Mucosa of stomach (tissue), 1 donor: ENCODE measurements at regions not wholly inside any gene's neighbourhood (a gene's known extent, or its start where the extent isn't known, plus 50 kb on each side); places are given as distances from the start of the nearest gene placed in this dataset.

ENCODE experiments used
- H3K27me3 ChIP-seq: one replicate; pipeline ENCODE4 v1.7.0; 2013; ENCODE audit warnings: mild to moderate bottlenecking, low read length; ENCODE audit not compliant: control insufficient read depth, insufficient read depth
- H3K36me3 ChIP-seq: one replicate; pipeline ENCODE4 v1.7.0; 2013; ENCODE audit warnings: low read length; ENCODE audit not compliant: control insufficient read depth, insufficient read depth
- H3K4me1 ChIP-seq: one replicate; pipeline ENCODE4 v1.7.0; 2013; ENCODE audit warnings: mild to moderate bottlenecking, low read length; ENCODE audit not compliant: control insufficient read depth, insufficient read depth
- H3K4me3 ChIP-seq: one replicate; pipeline ENCODE4 v1.7.0; 2013; ENCODE audit warnings: low read length
- H3K9ac ChIP-seq: one replicate; pipeline ENCODE4 v1.7.0; 2013; ENCODE audit warnings: mild to moderate bottlenecking, low read length, moderate library complexity
- H3K9me3 ChIP-seq: one replicate; pipeline ENCODE4 v1.7.0; 2013; ENCODE audit warnings: mild to moderate bottlenecking, low read length, moderate library complexity; ENCODE audit not compliant: control insufficient read depth
- donor health status: Pancreatic carcinoma.

DNA sequence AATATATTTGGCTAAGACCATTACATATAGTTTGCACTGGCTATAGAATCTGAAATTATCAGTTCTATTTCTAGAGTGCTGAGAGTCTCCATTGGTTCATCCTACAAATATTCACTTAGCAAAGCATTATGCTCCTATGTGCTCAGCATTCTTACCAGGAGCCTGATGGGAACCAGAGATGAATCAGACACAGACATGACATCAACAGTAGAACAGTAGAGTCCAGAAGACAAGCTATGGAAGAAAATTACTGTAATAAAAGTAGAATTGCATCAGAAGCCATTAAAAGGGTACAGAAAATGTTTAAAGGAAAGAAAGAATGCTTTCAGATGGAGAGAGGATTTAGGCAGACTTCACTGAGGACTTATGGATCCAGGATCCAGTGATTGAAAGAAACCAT is 271.7 kb upstream of the SNX7 start:
- H3K4me3 ChIP-seq, result no peak overlapping the region
- H3K4me1 ChIP-seq, result peaks cover 5% of the 10 kb centered on the region
- H3K27me3 ChIP-seq, result no peaks in the 10 kb centered on the region
- H3K9me3 ChIP-seq, result no peaks in the 10 kb centered on the region
- no peak overlapping the region for H3K9ac ChIP-seq
- no peaks in the 10 kb centered on the region for H3K36me3 ChIP-seq

DNA sequence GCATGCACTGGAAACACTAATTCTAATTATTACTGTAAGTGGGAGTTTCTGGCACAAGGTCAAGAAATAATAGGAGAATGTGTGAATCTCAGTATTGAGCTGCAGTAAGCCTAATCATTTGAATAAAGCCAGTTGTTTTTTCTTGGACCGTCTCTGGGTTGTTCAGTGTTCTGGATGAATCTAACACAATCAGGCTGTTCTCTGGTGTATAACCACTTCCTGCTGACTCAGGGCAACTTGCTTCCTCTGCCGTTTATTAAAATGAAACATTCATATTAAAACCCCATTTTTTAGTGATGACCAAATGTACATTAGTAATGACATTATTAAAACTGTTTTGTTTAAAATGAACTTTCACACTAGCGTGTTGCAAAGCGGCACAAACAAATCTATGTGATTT is 273.1 kb upstream of the SNX7 start:
- Histone ChIP-seq H3K4me1 (peaks cover 2% of the 10 kb centered on the region), H3K9ac (no peak overlapping the region), H3K4me3 (no peak overlapping the region), H3K36me3 (no peaks in the 10 kb centered on the region), H3K9me3 (no peaks in the 10 kb centered on the region), H3K27me3 (no peaks in the 10 kb centered on the region)

DNA sequence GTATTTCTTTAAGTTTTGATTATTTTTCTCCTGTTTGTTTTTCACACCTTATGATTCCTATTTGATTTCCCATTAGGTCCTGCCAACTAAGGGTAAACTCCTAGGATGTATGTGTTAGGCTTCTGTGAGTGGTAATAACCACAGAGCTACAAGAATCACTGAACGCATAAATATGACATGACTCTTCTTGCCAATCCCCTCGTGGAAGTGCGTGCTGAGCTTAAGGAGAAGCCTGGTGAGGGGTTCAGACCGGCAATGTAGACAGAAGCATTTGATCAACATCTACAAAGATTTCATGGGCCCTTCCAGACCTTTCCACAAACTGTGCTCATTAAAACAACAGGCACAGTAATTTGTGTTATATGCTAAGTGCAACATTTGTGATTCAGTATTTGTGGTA is 273.8 kb upstream of the SNX7 start:
- H3K36me3 ChIP-seq, result no peaks in the 10 kb centered on the region
- H3K27me3 ChIP-seq, result no peaks in the 10 kb centered on the region
- no peaks in the 10 kb centered on the region for H3K9me3 ChIP-seq

GRCh38 chr1:98386675-98387440 is 274.7 kb upstream of the SNX7 start:
- no peaks in the 10 kb centered on the region for H3K27me3 ChIP-seq
- no peaks in the 10 kb centered on the region for H3K4me1 ChIP-seq
- no peaks in the 10 kb centered on the region for H3K9me3 ChIP-seq
- H3K9ac ChIP-seq, result no peak overlapping the region
- H3K4me3 ChIP-seq, result no peak overlapping the region
- H3K36me3 ChIP-seq, result no peaks in the 10 kb centered on the region

More for the DNA sequence above, 273.8 kb upstream of the SNX7 start:
- Histone ChIP-seq H3K4me1 (no peaks in the 10 kb centered on the region), H3K4me3 (no peak overlapping the region), H3K9ac (no peak overlapping the region)

DNA sequence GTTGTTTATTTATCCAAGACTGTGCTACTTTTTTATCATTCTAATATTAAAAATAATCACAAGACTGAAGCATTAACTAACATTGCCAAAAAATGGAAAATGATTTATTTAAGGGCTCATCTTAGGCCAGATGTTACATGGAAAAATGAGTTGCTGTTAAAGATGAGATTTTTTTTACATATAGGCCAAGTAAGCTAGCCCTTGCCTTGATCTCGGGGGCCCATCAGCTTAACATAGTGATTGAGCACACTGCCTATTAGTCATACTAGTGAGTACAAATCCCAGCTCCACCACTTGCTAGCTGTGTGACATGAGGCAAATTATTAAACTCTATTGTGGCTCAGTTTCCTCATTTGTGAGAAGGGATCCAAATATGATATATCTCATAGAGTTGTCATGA is 275.9 kb upstream of the SNX7 start:
- no peaks in the 10 kb centered on the region for H3K27me3 ChIP-seq

DNA sequence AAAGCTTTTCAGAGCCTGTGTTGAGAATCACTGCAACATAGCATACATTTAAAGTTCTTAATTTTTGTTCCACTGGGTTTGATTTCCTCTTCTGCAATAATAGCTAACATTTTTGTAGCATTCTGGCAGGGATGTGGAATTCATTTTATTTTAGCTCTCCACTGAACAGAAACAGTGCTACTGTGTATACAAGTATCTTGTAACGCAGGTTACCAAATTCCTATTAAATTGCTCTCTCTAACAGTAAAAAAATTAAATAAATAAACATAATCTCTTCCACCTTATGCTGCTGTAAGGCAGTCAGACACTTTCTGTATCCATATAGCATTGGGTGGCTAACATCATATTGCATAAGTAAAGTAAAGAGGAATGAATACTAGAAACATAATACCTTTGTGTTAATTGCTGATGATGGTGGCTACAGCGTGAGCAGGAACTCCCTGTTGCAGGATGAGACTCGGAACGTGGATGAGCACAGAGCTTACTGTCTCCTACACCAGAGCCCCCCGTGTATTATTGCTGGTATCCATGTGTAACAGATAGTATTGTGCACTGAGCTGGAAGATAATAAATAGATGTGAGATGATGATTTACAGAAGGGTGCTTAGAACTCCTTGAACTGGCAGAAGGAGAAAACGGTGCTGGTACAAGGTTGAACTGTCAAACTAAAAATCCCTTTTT is 276.9 kb upstream of the SNX7 start:
- Histone ChIP-seq H3K36me3 (no peaks in the 10 kb centered on the region), H3K9ac (no peak overlapping the region), H3K27me3 (no peaks in the 10 kb centered on the region), H3K9me3 (no peaks in the 10 kb centered on the region), H3K4me1 (no peaks in the 10 kb centered on the region), H3K4me3 (no peak overlapping the region)

More for the DNA sequence above, 275.9 kb upstream of the SNX7 start:
- no peak overlapping the region for H3K9ac ChIP-seq
- H3K36me3 ChIP-seq, result no peaks in the 10 kb centered on the region
- H3K4me3 ChIP-seq, result no peak overlapping the region
- no peaks in the 10 kb centered on the region for H3K9me3 ChIP-seq
- no peaks in the 10 kb centered on the region for H3K4me1 ChIP-seq

GRCh38 chr1:98382986-98383740 is 278.4 kb upstream of the SNX7 start:
- no peaks in the 10 kb centered on the region for H3K27me3 ChIP-seq
- no peaks in the 10 kb centered on the region for H3K9me3 ChIP-seq
- H3K36me3 ChIP-seq, result no peaks in the 10 kb centered on the region
- no peaks in the 10 kb centered on the region for H3K4me1 ChIP-seq
- no peak overlapping the region for H3K4me3 ChIP-seq
- no peak overlapping the region for H3K9ac ChIP-seq

DNA sequence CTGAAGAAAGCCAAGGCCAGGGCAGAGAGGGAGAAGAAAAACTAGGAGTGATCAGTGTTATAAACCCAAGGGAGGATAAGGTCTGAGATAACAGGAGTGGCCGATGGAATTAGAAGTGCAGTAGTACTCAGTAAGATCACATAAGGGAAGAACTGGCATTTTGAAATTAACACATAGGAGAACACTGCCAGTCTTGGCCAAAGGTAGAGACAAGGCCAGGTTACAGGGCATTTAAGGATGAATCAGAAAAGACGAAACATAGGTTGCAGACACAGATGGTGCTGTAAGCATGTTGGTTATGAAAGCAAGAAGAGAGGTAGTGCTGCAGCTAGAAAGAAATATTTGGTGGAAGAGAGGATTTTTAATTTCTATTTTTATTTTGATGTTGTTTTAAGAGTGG is 278.9 kb upstream of the SNX7 start:
- no peaks in the 10 kb centered on the region for H3K27me3 ChIP-seq
- no peaks in the 10 kb centered on the region for H3K36me3 ChIP-seq
- H3K9ac ChIP-seq, result no peak overlapping the region
- H3K9me3 ChIP-seq, result no peaks in the 10 kb centered on the region
- H3K4me3 ChIP-seq, result no peak overlapping the region
- no peaks in the 10 kb centered on the region for H3K4me1 ChIP-seq

GRCh38 chr1:98374098-98374497 is 287.4 kb upstream of the SNX7 start:
- no peak overlapping the region for H3K9ac ChIP-seq
- no peaks in the 10 kb centered on the region for H3K4me1 ChIP-seq
- no peaks in the 10 kb centered on the region for H3K9me3 ChIP-seq
- no peaks in the 10 kb centered on the region for H3K36me3 ChIP-seq
- no peaks in the 10 kb centered on the region for H3K27me3 ChIP-seq
- no peak overlapping the region for H3K4me3 ChIP-seq

DNA sequence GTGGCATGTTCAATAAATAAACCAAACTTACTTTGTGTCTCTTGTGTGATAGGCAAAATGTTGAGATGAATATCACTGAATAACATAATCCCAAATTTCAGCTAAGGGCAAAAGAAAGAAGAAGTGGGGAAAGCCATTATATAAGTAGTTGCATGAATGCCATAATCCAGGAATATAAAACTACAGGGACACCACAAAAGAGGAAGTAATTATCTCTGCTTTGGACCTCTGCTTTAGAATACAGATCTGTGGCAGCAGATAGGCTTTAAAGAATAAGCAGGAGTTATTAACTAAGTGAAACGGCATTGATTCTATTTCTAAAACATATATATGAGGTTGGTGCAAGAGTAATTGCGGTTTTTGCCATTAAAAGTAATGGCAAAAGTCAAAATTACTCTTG is 288.5 kb upstream of the SNX7 start:
- Histone ChIP-seq H3K4me1 (no peaks in the 10 kb centered on the region), H3K4me3 (no peak overlapping the region), H3K9ac (no peak overlapping the region), H3K36me3 (no peaks in the 10 kb centered on the region), H3K9me3 (no peaks in the 10 kb centered on the region), H3K27me3 (no peaks in the 10 kb centered on the region)

GRCh38 chr1:98371764-98372163 is 289.8 kb upstream of the SNX7 start:
- Histone ChIP-seq H3K4me1 (no peaks in the 10 kb centered on the region), H3K36me3 (no peaks in the 10 kb centered on the region), H3K9me3 (no peaks in the 10 kb centered on the region), H3K9ac (no peak overlapping the region), H3K27me3 (no peaks in the 10 kb centered on the region), H3K4me3 (no peak overlapping the region)

DNA sequence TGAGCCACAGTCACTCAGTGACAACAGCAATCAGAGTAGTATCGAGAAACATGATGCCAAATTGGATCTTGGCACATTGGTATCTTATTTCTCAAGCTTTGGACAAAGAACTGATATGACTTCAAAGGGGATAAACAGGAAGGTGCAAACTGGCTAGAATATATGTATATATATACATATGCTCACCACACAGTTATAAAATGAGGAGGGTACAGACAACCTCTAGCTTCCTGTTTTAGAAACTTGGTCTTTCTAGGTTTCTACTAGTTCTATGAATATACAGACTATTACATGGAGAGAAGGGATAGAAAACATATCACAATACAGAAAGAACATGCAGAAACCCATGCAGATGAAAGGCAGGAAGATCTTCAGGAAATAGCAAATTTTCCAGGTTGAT is 292.1 kb upstream of the SNX7 start:
- Histone ChIP-seq H3K9me3 (no peaks in the 10 kb centered on the region), H3K27me3 (no peaks in the 10 kb centered on the region), H3K36me3 (no peaks in the 10 kb centered on the region), H3K4me1 (no peaks in the 10 kb centered on the region), H3K9ac (no peak overlapping the region), H3K4me3 (no peak overlapping the region)
